DOHH2 (cell line): ENCODE measurements at regions not wholly inside any gene's neighbourhood (a gene's known extent, or its start where the extent isn't known, plus 50 kb on each side); places are given as distances from the start of the nearest gene placed in this dataset.

ENCODE experiments used
- H3F3A ChIP-seq: fragments of 200-600 bp; sonication (generic), shearing (Covaris generic); 2 replicates; pipeline ENCODE4 v1.6.0; 2016; ENCODE audit warnings: antibody characterized with exemption, mild to moderate bottlenecking; ENCODE audit not compliant: control insufficient read depth, insufficient read depth
- H3K27ac ChIP-seq: fragments of 200-600 bp; sonication (generic); 2 replicates; pipeline ENCODE4 v1.5.1; 2014; ENCODE audit warnings: low read depth, mild to moderate bottlenecking, low read length, moderate library complexity
- H3K27me3 ChIP-seq: fragments of 200-600 bp; sonication (generic); 2 replicates; pipeline ENCODE4 v1.6.1; 2014; ENCODE audit warnings: mild to moderate bottlenecking, low read length, mixed read lengths; ENCODE audit not compliant: control insufficient read depth
- H3K36me3 ChIP-seq: fragments of 200-600 bp; sonication (generic); 2 replicates; pipeline ENCODE4 v1.6.1; 2014; ENCODE audit warnings: mild to moderate bottlenecking, low read length, moderate library complexity, mixed read lengths; ENCODE audit not compliant: control insufficient read depth
- H3K4me1 ChIP-seq: fragments of 200-600 bp; sonication (generic); 2 replicates; pipeline ENCODE4 v1.6.1; 2014; ENCODE audit warnings: mild to moderate bottlenecking, low read length, mixed read lengths; ENCODE audit not compliant: control insufficient read depth
- H3K4me2 ChIP-seq: fragments of 200-600 bp; sonication (generic); 2 replicates; pipeline ENCODE4 v1.6.0; 2014; ENCODE audit warnings: mild to moderate bottlenecking, low read length, moderate library complexity
- H3K4me3 ChIP-seq: fragments of 200-600 bp; sonication (generic); 2 replicates; pipeline ENCODE4 v1.5.1; 2014; ENCODE audit warnings: mild to moderate bottlenecking, low read length, mixed read lengths
- H3K79me2 ChIP-seq: fragments of 200-600 bp; sonication (generic); 2 replicates; pipeline ENCODE4 v1.6.1; 2014; ENCODE audit warnings: mild to moderate bottlenecking, low read length, mixed read lengths; ENCODE audit not compliant: control insufficient read depth
- H3K9me2 ChIP-seq: fragments of 200-600 bp; sonication (generic); replicated peaks from 2 replicates; pipeline ENCODE4 v1.6.1; 2014; ENCODE audit warnings: mild to moderate bottlenecking, low read length, mixed read lengths; ENCODE audit not compliant: control insufficient read depth
- H3K9me3 ChIP-seq: fragments of 200-600 bp; sonication (generic); 2 replicates; pipeline ENCODE4 v1.6.1; 2014; ENCODE audit warnings: antibody characterized with exemption, low read length, mixed read lengths; ENCODE audit not compliant: control insufficient read depth, insufficient read depth
- H4K20me1 ChIP-seq: fragments of 200-600 bp; sonication (generic); 2 replicates; pipeline ENCODE4 v1.6.0; 2014; ENCODE audit warnings: low read depth, mild to moderate bottlenecking, antibody characterized with exemption, low read length, moderate library complexity; ENCODE audit not compliant: control insufficient read depth, insufficient read depth
- CTCF ChIP-seq: fragments of 200-600 bp; sonication (generic); IDR thresholded peaks from one replicate; pipeline ENCODE4 v1.5.1; 2014; ENCODE audit warnings: antibody characterized with exemption, mild to moderate bottlenecking, low read depth, low read length; ENCODE audit not compliant: poor library complexity, severe bottlenecking
- EZH2phosphoT487 ChIP-seq: fragments of 200-600 bp; sonication (generic); IDR thresholded peaks from 2 replicates; pipeline ENCODE4 v1.6.1; 2017; ENCODE audit warnings: borderline replicate concordance, mild to moderate bottlenecking, antibody characterized with exemption, low read length, moderate library complexity, mixed read lengths

GRCh38 chr3:170766253-170766652 is 103.7 kb downstream of the RPL22L1 start:
- no peak overlapping the region for H3K4me2 ChIP-seq
- H3K27ac ChIP-seq: no peak overlapping the region
- no peaks in the 10 kb centered on the region; the same call in 1 of the 2 replicates for H3K27me3 ChIP-seq
- H3K4me3 ChIP-seq: no peak overlapping the region
- TF ChIP-seq CTCF: no peak
- no peak for TF ChIP-seq EZH2phosphoT487
- no peaks in the 10 kb centered on the region for H3K9me3 ChIP-seq
- no peaks in the 10 kb centered on the region for H4K20me1 ChIP-seq
- no peaks in the 10 kb centered on the region for H3K79me2 ChIP-seq
- no peaks in the 10 kb centered on the region for H3K4me1 ChIP-seq
- no peaks in the 10 kb centered on the region for H3F3A ChIP-seq
- no peaks in the 10 kb centered on the region for H3K9me2 ChIP-seq
- H3K36me3 ChIP-seq: no peaks in the 10 kb centered on the region

GRCh38 chr3:170765419-170766078 is 104.4 kb downstream of the RPL22L1 start:
- Histone ChIP-seq H3K36me3 (no peaks in the 10 kb centered on the region), H3K27ac (no peak overlapping the region), H3K79me2 (no peaks in the 10 kb centered on the region), H3K9me2 (no peaks in the 10 kb centered on the region), H4K20me1 (no peaks in the 10 kb centered on the region), H3K4me3 (no peak overlapping the region), H3K4me2 (no peak overlapping the region), H3F3A (no peaks in the 10 kb centered on the region), H3K4me1 (no peaks in the 10 kb centered on the region), H3K27me3 (no peaks in the 10 kb centered on the region; the same call in 1 of the 2 replicates), H3K9me3 (no peaks in the 10 kb centered on the region)
- TF ChIP-seq CTCF: no peak
- TF ChIP-seq EZH2phosphoT487: no peak

- H3K4me1 ChIP-seq: no peaks in the 10 kb centered on the region
- TF ChIP-seq CTCF (no peak), EZH2phosphoT487 (no peak)
- H3K4me2 ChIP-seq: no peak overlapping the region
- no peak overlapping the region for H3K4me3 ChIP-seq
- H3K27me3 ChIP-seq: no peaks in the 10 kb centered on the region; the same call in 1 of the 2 replicates
- H3K36me3 ChIP-seq: no peaks in the 10 kb centered on the region
- no peaks in the 10 kb centered on the region for H3K79me2 ChIP-seq
- H4K20me1 ChIP-seq: no peaks in the 10 kb centered on the region
- no peaks in the 10 kb centered on the region for H3K9me3 ChIP-seq
- no peaks in the 10 kb centered on the region for H3F3A ChIP-seq
- no peaks in the 10 kb centered on the region for H3K9me2 ChIP-seq
- no peak overlapping the region for H3K27ac ChIP-seq
Observed at GRCh38 chr3:170764017-170764416, 106.0 kb downstream of the RPL22L1 start.
